PC-3 (cell line): ENCODE measurements at regions not wholly inside any gene's neighbourhood (a gene's known extent, or its start where the extent isn't known, plus 50 kb on each side); places are given as distances from the start of the nearest gene placed in this dataset.

Experiments used
- ATAC-seq: fragments of 200-7000 bp; cut with Tn5 transposase; 2 replicates; pipeline ENCODE4 v1.9.1; 2020; ENCODE audit warnings: mild to moderate bottlenecking, moderate library complexity
- BruUV-seq: library from RNA; stranded (reverse); fragments of 400-500 nt; replicated peaks from 2 replicates; lab custom pipeline; 2021; lab: Mats Ljungman, UMichigan
- CTCF ChIA-PET: fragments of 300-600 bp; sonication (Branson Sonifier 250); formaldehyde crosslinking; loops from one replicate; lab custom pipeline; 2022; ENCODE audit warnings: antibody characterized with exemption; lab: Charles Lee
- POLR2A ChIA-PET: fragments of 300-600 bp; sonication (Branson Sonifier 250); formaldehyde crosslinking; loops from one replicate; lab custom pipeline; 2022; ENCODE audit warnings: antibody characterized with exemption; ENCODE audit not compliant: unreplicated experiment; lab: Charles Lee
- DNase-seq: peaks from one replicate; pipeline ENCODE4 v3.0.0-alpha.2; 2015
- H2AFZ ChIP-seq: fragments of 300-600 bp; sonication (generic); 2 replicates; pipeline ENCODE4 v1.6.0; 2016; ENCODE audit warnings: antibody characterized with exemption, low read length
- H3F3A ChIP-seq: fragments of 300-600 bp; sonication (generic); one replicate; pipeline ENCODE4 v1.6.0; 2017; ENCODE audit warnings: antibody characterized with exemption, low read length, control low read depth, mild to moderate bottlenecking; ENCODE audit not compliant: unreplicated experiment
- H3K27ac ChIP-seq: fragments of 300-600 bp; sonication (generic); 2 replicates; pipeline ENCODE4 v1.5.1; 2016; ENCODE audit warnings: mild to moderate bottlenecking, low read length
- H3K27me3 ChIP-seq: fragments of 300-600 bp; sonication (generic); 2 replicates; pipeline ENCODE4 v1.6.1; 2016; ENCODE audit warnings: low read length, mixed read lengths
- H3K36me3 ChIP-seq: fragments of 300-600 bp; sonication (generic); 2 replicates; pipeline ENCODE4 v1.6.1; 2016; ENCODE audit warnings: low read depth, mixed run types, low read length, mixed read lengths
- H3K4me1 ChIP-seq: fragments of 300-600 bp; sonication (generic); 2 replicates; pipeline ENCODE4 v1.5.1; 2016; ENCODE audit warnings: low read length; ENCODE audit not compliant: insufficient read depth
- H3K4me2 ChIP-seq: fragments of 300-600 bp; sonication (generic); 2 replicates; pipeline ENCODE4 v1.6.0; 2016; ENCODE audit warnings: low read length
- H3K4me3 ChIP-seq: fragments of 300-600 bp; sonication (generic); 2 replicates; pipeline ENCODE4 v1.5.1; 2016; ENCODE audit warnings: mild to moderate bottlenecking, low read length, mixed read lengths
- H3K79me2 ChIP-seq: fragments of 300-600 bp; sonication (generic); 2 replicates; pipeline ENCODE4 v1.6.1; 2017; ENCODE audit warnings: low read length, mixed read lengths
- H3K9ac ChIP-seq: fragments of 300-600 bp; sonication (generic); 2 replicates; pipeline ENCODE4 v1.6.0; 2016; ENCODE audit warnings: mild to moderate bottlenecking, low read length
- H3K9me2 ChIP-seq: fragments of 300-600 bp; sonication (generic); replicated peaks from 2 replicates; pipeline ENCODE4 v1.6.1; 2016; ENCODE audit warnings: mixed run types, low read length, mixed read lengths
- H3K9me3 ChIP-seq: fragments of 300-600 bp; sonication (generic); 2 replicates; pipeline ENCODE4 v1.6.1; 2016; ENCODE audit warnings: low read length, mixed read lengths
- H4K20me1 ChIP-seq: fragments of 300-600 bp; sonication (generic); 2 replicates; pipeline ENCODE4 v1.6.1; 2016; ENCODE audit warnings: low read length, mixed read lengths
- CTCF ChIP-seq: fragments of 300-600 bp; sonication (generic); conservative IDR thresholded peaks from 2 replicates; pipeline ENCODE4 v1.5.1; 2017; ENCODE audit warnings: antibody characterized with exemption, low read depth, mild to moderate bottlenecking, low read length
- EZH2 ChIP-seq: fragments of 300-600 bp; sonication (generic); IDR thresholded peaks from one replicate; pipeline ENCODE4 v1.6.1; 2017; ENCODE audit warnings: antibody characterized with exemption, mild to moderate bottlenecking, low read length; ENCODE audit not compliant: unreplicated experiment
- EZH2phosphoT487 ChIP-seq: fragments of 300-600 bp; sonication (generic); IDR thresholded peaks from 2 replicates; pipeline ENCODE4 v1.6.1; 2018; ENCODE audit warnings: mild to moderate bottlenecking, antibody characterized with exemption, low read length, borderline replicate concordance
- intact Hi-C: fragments of 100-400 bp; cut with micrococcal nuclease; formaldehyde crosslinking; loops from 2 replicates; pipeline ENCODE4 v1.9.0; 2023

- ChIA-PET POLR2A (no interaction called here), CTCF (no interaction called here)
- Histone ChIP-seq H3K4me3 (no peak overlapping the region), H3K27ac (no peak overlapping the region), H2AFZ (no peak overlapping the region), H3K4me2 (no peak overlapping the region), H3K27me3 (no peaks in the 10 kb centered on the region), H3K9me3 (no peaks in the 10 kb centered on the region), H3K9me2 (no peaks in the 10 kb centered on the region), H4K20me1 (no peaks in the 10 kb centered on the region), H3K36me3 (no peaks in the 10 kb centered on the region), H3K9ac (no peak overlapping the region), H3K4me1 (no peaks in the 10 kb centered on the region), H3K79me2 (no peaks in the 10 kb centered on the region), H3F3A (no peaks in the 10 kb centered on the region)
- TF ChIP-seq EZH2phosphoT487, result no peak
- TF ChIP-seq CTCF, result no peak
- TF ChIP-seq EZH2, result no peak
- ATAC-seq, result no peak
- no peak for DNase-seq
- intact Hi-C loops, result no loop called here
- BruUV-seq, result no TSS peak
Observed at GRCh38 chr2:15861898-15862297, 78.5 kb upstream of the MYCN start.

DNA sequence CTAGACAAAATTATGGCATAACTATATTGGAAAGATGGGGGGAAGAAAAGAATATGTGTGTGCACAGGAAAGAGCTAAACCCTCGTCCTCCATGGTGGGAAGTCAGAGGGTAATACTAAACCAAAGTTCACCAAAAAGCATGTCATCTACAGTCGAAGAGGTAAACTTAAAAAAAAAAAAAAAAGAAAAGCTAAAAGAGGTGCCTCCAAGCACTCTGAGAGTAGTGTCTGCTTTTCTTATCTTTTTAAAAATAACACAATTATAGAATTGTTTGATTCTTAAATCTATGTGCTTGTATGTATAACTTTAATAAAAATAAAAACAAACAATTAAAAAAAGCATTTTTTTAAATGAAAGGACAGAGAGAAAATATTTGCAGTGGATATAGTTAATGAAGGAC lies 77.3 kb upstream of the MYCN start:
- no peak for ATAC-seq
- H2AFZ ChIP-seq, result no peak overlapping the region
- POLR2A ChIA-PET, result no interaction called here
- CTCF ChIA-PET, result no interaction called here
- H3K4me1 ChIP-seq, result no peaks in the 10 kb centered on the region
- H3K9me3 ChIP-seq, result no peaks in the 10 kb centered on the region
- H3K27me3 ChIP-seq, result no peaks in the 10 kb centered on the region
- intact Hi-C loops, result no loop called here
- no peak overlapping the region for H3K4me3 ChIP-seq
- no peaks in the 10 kb centered on the region for H3F3A ChIP-seq
- no peaks in the 10 kb centered on the region for H3K9me2 ChIP-seq
- no peaks in the 10 kb centered on the region for H3K36me3 ChIP-seq
- no peak overlapping the region for H3K9ac ChIP-seq
- BruUV-seq, result no TSS peak
- no peak overlapping the region for H3K4me2 ChIP-seq
- DNase-seq, result no peak
- H3K79me2 ChIP-seq, result no peaks in the 10 kb centered on the region
- TF ChIP-seq EZH2 (no peak), CTCF (no peak), EZH2phosphoT487 (no peak)
- H4K20me1 ChIP-seq, result no peaks in the 10 kb centered on the region
- no peak overlapping the region for H3K27ac ChIP-seq

- ChIA-PET CTCF (no interaction called here), POLR2A (no interaction called here)
- H2AFZ ChIP-seq, result no peak overlapping the region
- DNase-seq (no peak), ATAC-seq (no peak)
- H3K4me2 ChIP-seq, result no peak overlapping the region
- no peaks in the 10 kb centered on the region for H3K4me1 ChIP-seq
- BruUV-seq, result no TSS peak
- H3K9me3 ChIP-seq, result no peaks in the 10 kb centered on the region
- H3K27me3 ChIP-seq, result no peaks in the 10 kb centered on the region
- intact Hi-C loops, result no loop called here
- no peaks in the 10 kb centered on the region for H3F3A ChIP-seq
- H3K79me2 ChIP-seq, result no peaks in the 10 kb centered on the region
- no peak overlapping the region for H3K9ac ChIP-seq
- no peak overlapping the region for H3K27ac ChIP-seq
- no peaks in the 10 kb centered on the region for H4K20me1 ChIP-seq
- H3K36me3 ChIP-seq, result no peaks in the 10 kb centered on the region
- H3K4me3 ChIP-seq, result no peak overlapping the region
- no peaks in the 10 kb centered on the region for H3K9me2 ChIP-seq
- TF ChIP-seq EZH2phosphoT487 (no peak), CTCF (no peak), EZH2 (no peak)
Observed at GRCh38 chr2:15863494-15864175, 76.7 kb upstream of the MYCN start.
